Stimulated activated CD4-positive, alpha-beta T cell treated with anti-CD3 and anti-CD28 coated beads, Interleukin-4, amount 100 ng/mL, for 4 hours (primary cell): ENCODE measurements at regions not wholly inside any gene's neighbourhood (a gene's known extent, or its start where the extent isn't known, plus 50 kb on each side); places are given as distances from the start of the nearest gene placed in this dataset.

Experiments used
- DNase-seq, 2 experiments: peaks; one replicate each; pipeline ENCODE4 v3.0.0-alpha.2; 2020

- DNase-seq = no peak
Measured at GRCh38 chr14:71692496-71692895, 239.7 kb upstream of the RGS6 start.

DNA sequence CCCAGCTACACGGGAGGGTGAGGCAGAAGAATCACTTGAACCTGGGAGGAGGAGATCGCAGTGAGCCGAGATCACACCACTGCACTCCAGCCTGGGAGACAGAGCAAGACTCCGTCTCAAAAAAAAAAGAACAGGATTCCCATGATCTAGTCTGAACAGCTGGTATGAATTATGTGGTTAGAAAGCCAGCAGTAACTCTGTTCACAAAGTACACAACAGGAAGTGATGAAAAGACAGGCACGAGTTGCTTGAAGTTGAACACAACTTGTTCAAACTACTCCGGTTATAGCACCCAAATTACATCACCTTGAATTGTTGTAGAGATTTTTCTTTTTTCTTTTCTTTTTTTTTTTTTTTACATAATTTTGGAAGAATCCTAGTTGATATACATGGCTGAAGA is 238.8 kb upstream of the RGS6 start:
- DNase-seq = no peak

- DNase-seq = no peak
Measured at GRCh38 chr14:71694591-71695530, 237.4 kb upstream of the RGS6 start.

DNA sequence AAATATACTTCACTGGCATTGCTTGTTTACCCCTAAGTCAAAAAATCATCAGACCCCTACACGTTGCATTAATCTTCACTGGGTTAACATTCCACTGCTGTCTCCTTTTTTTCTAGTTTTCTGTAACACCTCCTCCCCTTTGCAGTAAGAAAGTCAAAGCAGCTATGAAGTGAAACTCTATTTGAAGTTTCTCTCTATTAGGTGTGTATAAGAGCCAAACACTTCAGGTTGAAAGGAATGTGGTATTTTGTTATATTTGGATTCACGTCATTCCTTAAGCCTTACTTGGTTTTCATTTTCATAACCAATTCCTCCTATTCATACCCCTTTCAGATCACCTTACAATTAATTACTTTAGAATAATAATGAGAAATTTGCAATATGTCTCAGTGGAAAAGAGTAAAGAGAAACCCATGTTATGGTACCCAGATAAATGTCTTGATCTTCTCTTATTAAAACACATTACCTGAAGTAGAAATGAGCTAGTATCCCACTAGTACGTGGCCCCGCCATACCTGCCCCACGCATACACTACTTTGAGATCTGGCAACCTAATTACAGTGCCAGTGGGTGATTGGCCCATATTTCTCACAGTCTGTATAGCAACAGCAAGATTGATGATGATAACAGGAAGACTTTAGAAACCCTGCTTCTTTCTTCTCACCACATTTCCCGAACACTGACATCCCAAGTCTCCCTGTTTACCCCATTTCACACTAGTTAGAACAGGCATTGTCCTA is 236.4 kb upstream of the RGS6 start:
- DNase-seq = no peak

GRCh38 chr14:71698027-71698426 is 234.2 kb upstream of the RGS6 start:
- no peak for DNase-seq

DNA sequence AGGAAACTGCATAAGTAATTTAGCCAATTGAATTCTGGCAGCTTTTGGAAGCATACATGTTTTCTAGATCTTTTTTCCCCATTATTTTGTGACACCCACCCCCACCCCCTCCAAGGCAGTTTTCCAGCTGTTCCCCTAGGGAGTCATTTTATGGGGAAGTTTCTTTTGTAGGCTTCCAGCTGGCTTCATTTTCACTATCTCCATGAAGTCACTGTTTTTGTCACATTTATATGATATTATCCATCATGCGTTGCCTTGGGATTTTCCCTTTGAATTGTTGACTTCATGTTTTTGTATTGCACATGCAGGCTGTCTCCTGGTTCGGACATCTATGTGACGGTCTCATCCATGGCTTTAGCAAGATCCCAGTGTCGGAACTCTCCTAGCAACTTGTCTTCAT is 233.6 kb upstream of the RGS6 start:
- no peak for DNase-seq

DNA sequence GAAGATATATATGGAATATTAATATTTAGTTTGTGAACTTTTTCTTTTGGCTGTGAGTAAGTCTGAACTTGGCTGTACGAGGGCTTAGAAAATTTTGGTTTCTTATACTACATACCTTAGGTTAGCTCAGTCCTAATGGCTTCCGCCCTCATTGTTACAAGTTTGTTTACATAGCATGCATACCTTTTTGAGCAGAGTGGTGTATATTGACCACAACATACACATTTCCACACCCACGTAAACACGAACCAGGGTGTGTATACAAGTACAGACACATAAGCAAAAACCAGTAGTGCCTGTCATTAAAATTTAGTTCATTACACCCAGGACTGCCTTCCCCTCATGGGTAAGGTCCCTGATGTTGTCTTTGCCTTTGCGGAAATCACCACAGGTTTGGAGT is 230.2 kb upstream of the RGS6 start:
- no peak for DNase-seq

GRCh38 chr14:71702786-71703185 is 229.4 kb upstream of the RGS6 start:
- no peak for DNase-seq

DNA sequence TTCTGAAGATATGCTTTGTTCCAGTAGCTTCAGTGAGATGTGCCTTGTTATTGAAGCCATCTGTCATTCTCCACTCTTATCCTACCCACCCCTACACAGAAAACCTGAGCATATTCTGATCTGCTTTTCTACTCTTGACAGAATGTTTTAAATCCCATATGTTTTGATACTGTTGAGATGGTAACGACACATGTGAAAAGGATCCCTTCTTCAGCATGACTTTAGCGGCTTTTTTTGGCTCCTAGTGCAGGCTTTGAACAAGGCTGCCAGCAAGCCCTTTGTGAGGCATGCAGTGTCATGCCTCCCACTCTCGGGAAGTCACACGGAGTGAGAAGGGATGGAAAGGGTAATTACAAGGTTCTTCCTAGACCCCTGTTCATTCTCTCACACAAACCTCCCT is 228.8 kb upstream of the RGS6 start:
- DNase-seq = no peak

DNA sequence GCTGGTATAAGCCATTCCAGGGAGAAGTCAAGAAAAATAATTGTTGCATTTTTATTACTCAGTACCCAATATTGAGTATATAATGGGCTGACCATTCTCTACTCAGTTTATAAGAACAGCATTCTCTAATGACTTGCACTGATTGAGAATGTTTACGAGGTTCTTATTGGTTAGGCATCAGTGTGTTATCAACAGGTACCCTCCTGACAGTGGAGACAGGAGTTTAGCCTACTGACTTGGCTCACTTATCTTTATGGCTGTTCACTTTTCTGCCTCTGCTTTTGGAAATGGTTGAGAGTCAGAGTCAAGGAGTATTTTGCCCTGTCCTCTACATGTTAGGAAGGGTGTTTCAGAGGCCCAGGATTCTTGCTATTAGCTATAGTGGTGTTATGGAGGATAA is 228.0 kb upstream of the RGS6 start:
- no peak for DNase-seq

DNA sequence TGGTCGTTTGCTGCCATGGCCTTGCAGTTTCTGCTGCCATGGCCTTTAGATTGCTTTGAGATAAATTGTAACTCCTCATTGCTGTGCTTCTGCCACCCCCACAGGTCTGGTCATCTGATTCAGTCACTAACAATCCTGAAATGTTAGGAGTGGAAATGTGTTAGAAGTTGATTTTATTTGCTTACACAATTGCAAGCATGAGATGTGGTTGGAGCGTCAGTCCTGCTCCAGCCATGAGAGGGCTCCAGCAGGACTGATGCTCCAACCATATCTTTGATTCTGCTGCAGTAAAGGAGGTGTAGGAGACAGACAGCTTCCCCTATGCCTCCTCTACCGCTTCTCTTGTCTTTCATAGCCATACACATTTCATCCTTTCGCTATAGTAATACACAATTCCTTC is 226.8 kb upstream of the RGS6 start:
- no peak for DNase-seq

DNA sequence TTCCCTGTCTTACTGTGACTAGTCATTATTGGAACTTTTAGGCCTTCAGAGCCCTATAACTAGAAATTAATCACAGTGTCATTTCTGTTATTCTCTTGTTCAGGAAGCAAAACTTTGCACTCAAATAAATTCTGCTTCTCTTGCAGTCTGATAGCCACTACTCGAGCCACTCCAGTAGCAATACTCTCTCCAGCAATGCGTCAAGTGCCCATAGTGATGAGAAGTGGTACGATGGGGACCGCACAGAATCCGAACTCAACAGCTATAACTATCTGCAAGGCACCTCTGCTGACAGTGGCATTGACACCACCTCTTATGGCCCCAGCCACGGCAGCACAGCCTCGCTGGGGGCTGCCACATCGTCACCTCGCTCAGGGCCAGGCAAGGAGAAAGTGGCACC is 223.2 kb upstream of the RGS6 start:
- no peak for DNase-seq

GRCh38 chr14:71709987-71710386 is 222.2 kb upstream of the RGS6 start:
- DNase-seq = no peak

DNA sequence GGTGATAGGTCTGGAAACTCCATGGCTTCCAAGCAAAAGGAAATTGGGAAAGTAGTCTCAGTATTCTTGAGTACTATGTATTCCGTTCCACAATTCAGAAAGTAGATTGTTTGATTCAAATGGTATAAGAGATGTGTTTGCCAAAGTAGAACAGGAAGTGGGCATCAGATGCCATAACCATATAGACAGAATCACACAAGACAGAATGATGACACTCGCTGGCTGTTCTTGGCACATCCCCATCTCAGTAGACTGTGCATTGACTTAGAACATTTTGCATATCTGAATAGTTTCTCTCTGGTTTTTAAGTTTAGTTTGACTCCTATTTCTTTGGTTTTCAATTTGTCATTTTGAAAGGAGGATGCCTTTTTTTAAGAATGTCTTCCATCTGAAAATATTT is 221.1 kb upstream of the RGS6 start:
- DNase-seq = no peak

DNA sequence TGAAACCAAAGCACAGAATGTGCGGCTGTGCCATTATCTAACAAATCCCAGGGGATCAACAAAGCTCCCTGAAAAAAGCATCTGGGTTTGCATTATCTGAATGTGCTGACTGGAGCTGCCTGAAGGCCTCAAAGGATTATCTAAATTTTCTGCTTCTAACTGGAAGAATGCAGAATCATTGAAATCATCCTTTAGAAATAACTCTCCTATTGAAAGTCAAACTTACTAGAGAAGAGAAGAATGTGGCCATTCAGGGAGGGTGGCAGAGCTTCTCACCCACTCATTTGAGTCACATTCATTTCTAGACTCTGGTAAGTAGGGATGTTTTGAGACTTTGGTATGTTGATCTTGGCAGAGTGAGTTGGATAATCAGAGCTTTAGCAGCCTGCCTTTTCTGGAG is 220.6 kb upstream of the RGS6 start:
- DNase-seq = no peak

GRCh38 chr14:71712478-71712877 is 219.8 kb upstream of the RGS6 start:
- DNase-seq = no peak

DNA sequence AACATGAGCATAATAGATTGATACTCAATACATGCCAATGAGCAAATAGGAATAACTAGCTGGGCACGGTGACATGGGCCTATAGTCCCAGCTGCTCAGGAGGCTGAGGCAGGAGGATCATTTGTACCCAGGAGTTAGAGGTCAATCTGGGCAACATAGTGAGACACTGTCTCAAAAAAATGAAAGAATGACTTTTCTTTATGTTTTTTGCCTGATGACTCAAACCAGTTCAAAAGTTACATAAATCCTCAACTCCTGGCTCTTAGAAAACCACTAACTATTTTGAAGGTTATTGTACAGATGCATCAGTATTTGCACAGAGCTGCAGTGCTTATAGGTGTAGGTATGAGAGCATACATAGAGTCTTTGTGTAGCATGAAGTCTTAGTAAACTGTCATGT is 219.2 kb upstream of the RGS6 start:
- no peak for DNase-seq

GRCh38 chr14:71713451-71713850 is 218.8 kb upstream of the RGS6 start:
- no peak for DNase-seq

GRCh38 chr14:71714225-71714624 is 218.0 kb upstream of the RGS6 start:
- DNase-seq = no peak

DNA sequence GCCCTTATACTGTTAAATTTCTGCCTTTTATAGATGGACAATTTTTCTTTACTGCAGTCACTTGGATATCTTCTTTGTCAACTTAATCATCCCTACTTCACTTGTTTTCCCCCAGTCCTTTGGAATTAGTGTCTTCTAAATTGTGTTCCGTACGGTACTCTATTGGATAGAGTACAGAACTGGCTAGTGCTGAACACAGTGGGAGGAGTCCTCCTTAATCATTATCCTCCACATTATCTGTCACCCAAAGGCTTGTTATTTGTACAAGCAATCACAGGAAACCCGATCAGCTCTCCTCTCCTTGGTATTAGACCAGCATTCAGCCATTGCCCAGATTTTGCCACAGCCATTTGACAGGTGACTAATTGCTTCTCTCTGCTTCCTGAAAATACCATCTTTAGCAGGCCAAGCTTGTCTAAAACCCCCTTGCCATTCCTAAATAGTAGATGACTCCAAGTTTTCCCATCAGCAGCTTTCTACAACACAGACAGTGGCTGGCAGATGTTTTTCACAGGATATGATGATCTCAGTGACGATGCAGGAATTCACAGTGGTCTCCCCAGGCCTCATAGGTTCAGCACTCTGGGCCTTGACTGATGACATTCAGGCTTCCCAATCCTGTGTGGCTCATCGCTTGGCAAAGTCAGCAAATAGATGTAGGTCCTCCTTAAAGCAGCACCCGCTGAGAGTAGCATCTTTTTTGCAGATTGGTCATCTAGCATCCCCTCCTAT is 216.0 kb upstream of the RGS6 start:
- DNase-seq = no peak

- no peak for DNase-seq
Measured at GRCh38 chr14:71720978-71721624, 211.1 kb upstream of the RGS6 start.

DNA sequence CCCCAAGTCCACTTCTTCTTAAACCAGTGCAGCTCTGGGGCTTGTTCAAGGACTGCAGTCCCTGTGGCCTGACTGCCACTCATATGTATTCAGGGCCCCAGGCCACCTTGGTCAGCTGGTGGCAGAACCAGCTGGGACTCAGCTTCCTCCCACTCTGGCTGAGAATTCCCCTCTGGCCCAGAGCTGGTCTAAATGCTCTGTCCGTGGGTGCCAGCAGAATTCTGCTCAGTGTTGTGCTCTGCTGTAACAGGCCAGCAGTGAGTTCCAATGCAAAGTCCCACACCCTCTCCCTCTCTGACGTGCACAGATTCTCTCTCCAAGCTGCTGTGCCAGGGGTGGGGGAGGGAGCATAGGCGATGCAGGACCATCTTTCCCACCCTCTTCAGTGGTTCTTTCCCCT is 210.4 kb upstream of the RGS6 start:
- DNase-seq = no peak

DNA sequence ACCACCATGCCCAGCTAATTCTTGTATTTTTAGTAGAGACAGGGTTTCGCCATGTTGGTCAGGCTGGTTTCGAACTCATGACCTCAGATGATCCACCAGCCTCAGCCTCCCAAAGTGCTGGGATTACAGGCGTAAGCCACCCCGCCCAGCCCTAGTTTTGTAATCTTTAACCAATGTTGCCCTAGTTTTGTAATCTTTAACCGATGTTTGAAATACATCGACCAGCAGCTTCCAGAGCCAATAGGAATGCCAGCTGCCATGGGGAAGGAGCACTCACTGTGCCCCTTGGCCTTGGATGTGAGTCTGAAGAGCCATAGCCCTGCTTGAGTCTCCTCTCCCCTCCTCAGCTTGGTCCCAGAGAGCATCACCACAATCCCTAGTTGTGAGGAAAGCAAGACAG is 209.3 kb upstream of the RGS6 start:
- DNase-seq = no peak
